HEK293 (cell line): ENCODE measurements at regions not wholly inside any gene's neighbourhood (a gene's known extent, or its start where the extent isn't known, plus 50 kb on each side); places are given as distances from the start of the nearest gene placed in this dataset.

Source experiments
- CTCF ChIA-PET: fragments of 350-600 bp; formaldehyde crosslinking; extraction: SDS; loops from one replicate; lab custom pipeline; 2021; ENCODE audit warnings: antibody characterized with exemption; lab: Yijun Ruan, JAX
- POLR2A ChIA-PET: fragments of 300-600 bp; formaldehyde crosslinking; extraction: SDS; loops from one replicate; lab custom pipeline; 2020; ENCODE audit warnings: antibody characterized with exemption, inconsistent platforms; lab: Yijun Ruan, JAX
- H3K27ac ChIP-seq: fragments of 200-500 bp; sonication (Bioruptor generic); 2 replicates; pipeline ENCODE4 v1.5.1; 2014; ENCODE audit warnings: low read depth, low read length, control low read depth, inconsistent platforms; ENCODE audit errors: extremely low read depth
- H3K36me3 ChIP-seq, 2 experiments: fragments of 200-500 bp in 1 of 2; sonication (Bioruptor generic) in 1 of 2; 1 replicate in 1 of 2; 2 replicates in 1 of 2; pipeline ENCODE4 v1.5.1; 2014 to 2017; ENCODE audit warnings: inconsistent platforms in 2 of 2, low read length in 2 of 2; ENCODE audit not compliant: control insufficient read depth in 2 of 2, insufficient read depth in 1 of 2
- H3K4me1 ChIP-seq: fragments of 200-500 bp; sonication (Bioruptor generic); 2 replicates; pipeline ENCODE4 v1.5.1; 2014; ENCODE audit warnings: mild to moderate bottlenecking, low read length, inconsistent platforms; ENCODE audit not compliant: control insufficient read depth, insufficient read depth
- H3K4me3 ChIP-seq: 2 replicates; pipeline ENCODE4 v1.5.1; 2011; ENCODE audit warnings: low read depth, mild to moderate bottlenecking, control low read depth, low read length, moderate library complexity
- H3K9me3 ChIP-seq: fragments of 200-500 bp; sonication (Bioruptor generic); 2 replicates; pipeline ENCODE4 v1.5.1; 2014; ENCODE audit warnings: low read depth, low read length, inconsistent platforms; ENCODE audit not compliant: control insufficient read depth, insufficient read depth
- GLI4 ChIP-seq: fragments of 450-650 bp; formaldehyde crosslinking; IDR thresholded peaks from 2 replicates; pipeline ENCODE4 v1.5.1; 2016; ENCODE audit warnings: missing biosample characterization, missing genetic modification characterization
- KLF10 ChIP-seq: fragments of 450-650 bp; IDR thresholded peaks from 2 replicates; pipeline ENCODE4 v1.5.1; 2018; ENCODE audit warnings: missing biosample characterization, mild to moderate bottlenecking, missing genetic modification characterization
- PRDM6 ChIP-seq: fragments of 450-650 bp; formaldehyde crosslinking; IDR thresholded peaks from 2 replicates; pipeline ENCODE4 v1.5.1; 2017; ENCODE audit warnings: missing biosample characterization, missing genetic modification characterization
- SP7 ChIP-seq: fragments of 450-650 bp; formaldehyde crosslinking; IDR thresholded peaks from 2 replicates; pipeline ENCODE4 v1.5.1; 2016; ENCODE audit warnings: missing biosample characterization, missing genetic modification characterization
- YY2 ChIP-seq: fragments of 450-650 bp; formaldehyde crosslinking; IDR thresholded peaks from 2 replicates; pipeline ENCODE4 v1.5.1; 2016; ENCODE audit warnings: missing biosample characterization, missing genetic modification characterization
- ZBTB17 ChIP-seq: fragments of 450-650 bp; formaldehyde crosslinking; IDR thresholded peaks from 2 replicates; pipeline ENCODE4 v1.5.1; 2016; ENCODE audit warnings: missing biosample characterization, missing genetic modification characterization
- ZBTB48 ChIP-seq: fragments of 450-650 bp; formaldehyde crosslinking; IDR thresholded peaks from 2 replicates; pipeline ENCODE4 v1.5.1; 2016; ENCODE audit warnings: missing biosample characterization, missing genetic modification characterization
- ZFHX2 ChIP-seq: fragments of 450-650 bp; formaldehyde crosslinking; conservative IDR thresholded peaks from 2 replicates; pipeline ENCODE4 v1.5.1; 2016; ENCODE audit warnings: missing biosample characterization, missing genetic modification characterization
- ZFP3 ChIP-seq: fragments of 450-650 bp; formaldehyde crosslinking; IDR thresholded peaks from 2 replicates; pipeline ENCODE4 v1.5.1; 2016; ENCODE audit warnings: low read depth, missing biosample characterization, missing genetic modification characterization
- ZNF132 ChIP-seq: fragments of 450-650 bp; formaldehyde crosslinking; IDR thresholded peaks from 2 replicates; pipeline ENCODE4 v1.5.1; 2017; ENCODE audit warnings: missing biosample characterization, missing genetic modification characterization, borderline replicate concordance
- ZNF274 ChIP-seq, 2 experiments: fragments of 200-500 bp in 1 of 2; fragments of 450-650 bp in 1 of 2; sonication (Bioruptor generic) in 1 of 2; formaldehyde crosslinking in 1 of 2; IDR thresholded peaks; 2 replicates each; pipeline versions ENCODE4 v1.5.1 to v1.6.1; 2014 to 2016; ENCODE audit warnings: borderline replicate concordance in 1 of 2, inconsistent platforms in 1 of 2, low read length in 1 of 2, missing biosample characterization in 1 of 2, missing genetic modification characterization in 1 of 2
- ZNF488 ChIP-seq: fragments of 450-650 bp; formaldehyde crosslinking; IDR thresholded peaks from 2 replicates; pipeline ENCODE4 v1.5.1; 2016; ENCODE audit warnings: missing biosample characterization, missing genetic modification characterization
- ZNF518A ChIP-seq: fragments of 450-650 bp; formaldehyde crosslinking; conservative IDR thresholded peaks from 2 replicates; pipeline ENCODE4 v1.5.1; 2016; ENCODE audit warnings: low read depth, missing biosample characterization, missing genetic modification characterization
- ZNF521 ChIP-seq: fragments of 450-650 bp; formaldehyde crosslinking; IDR thresholded peaks from 2 replicates; pipeline ENCODE4 v1.5.1; 2017; ENCODE audit warnings: missing biosample characterization, mild to moderate bottlenecking, missing genetic modification characterization
- ZNF660 ChIP-seq: fragments of 450-650 bp; IDR thresholded peaks from 2 replicates; pipeline ENCODE4 v1.5.1; 2018; ENCODE audit warnings: missing biosample characterization, mild to moderate bottlenecking, missing genetic modification characterization
- ZNF747 ChIP-seq: fragments of 450-650 bp; formaldehyde crosslinking; IDR thresholded peaks from 2 replicates; pipeline ENCODE4 v1.5.1; 2016; ENCODE audit warnings: missing biosample characterization, missing genetic modification characterization
- ZSCAN30 ChIP-seq: fragments of 450-650 bp; IDR thresholded peaks from 2 replicates; pipeline ENCODE4 v1.5.1; 2018; ENCODE audit warnings: missing biosample characterization, mild to moderate bottlenecking, missing genetic modification characterization, moderate library complexity
- TF ChIP-seq, protein P1 (sequence below): fragments of 450-650 bp; formaldehyde crosslinking; IDR thresholded peaks from 2 replicates; pipeline ENCODE4 v1.5.1; 2016; ENCODE audit warnings: missing biosample characterization, missing genetic modification characterization

GRCh38 chr16:73523209-73523608, 475.3 kb upstream of the ZFHX3 start:
- H3K27ac ChIP-seq, result no peak overlapping the region
- ChIA-PET POLR2A (no interaction called here), CTCF (no interaction called here)
- H3K4me1 ChIP-seq, result no peaks in the 10 kb centered on the region
- H3K9me3 ChIP-seq, result no peaks in the 10 kb centered on the region
- H3K4me3 ChIP-seq, result no peak overlapping the region
- H3K36me3 ChIP-seq, result no peaks in the 10 kb centered on the region
- TF ChIP-seq PRDM6 (no peak), KLF10 (no peak), GLI4 (tag by site-specific recombination) (no peak), ZNF274 (IDR thresholded peaks at IDR 0.05; ENCODE audit: low read length) (no peak), ZNF274 (tag by site-specific recombination; IDR thresholded peaks at IDR 0.05; ENCODE audit: borderline replicate concordance) (no peak), ZFHX2 (tag by site-specific recombination) (no peak), ZNF521 (tag by site-specific recombination) (no peak), ZNF660 (tag by site-specific recombination) (no peak), ZBTB17 (tag by site-specific recombination) (no peak), YY2 (no peak), ZFP3 (tag by site-specific recombination) (no peak), SP7 (tag by site-specific recombination) (no peak), ZBTB48 (tag by site-specific recombination) (no peak), ZNF518A (tag by site-specific recombination) (no peak), ZNF747 (tag by site-specific recombination) (no peak), ZSCAN30 (tag by site-specific recombination) (no peak), ZNF488 (tag by site-specific recombination) (no peak), ZNF132 (tag by site-specific recombination) (no peak)
- TF ChIP-seq, protein P1, sequence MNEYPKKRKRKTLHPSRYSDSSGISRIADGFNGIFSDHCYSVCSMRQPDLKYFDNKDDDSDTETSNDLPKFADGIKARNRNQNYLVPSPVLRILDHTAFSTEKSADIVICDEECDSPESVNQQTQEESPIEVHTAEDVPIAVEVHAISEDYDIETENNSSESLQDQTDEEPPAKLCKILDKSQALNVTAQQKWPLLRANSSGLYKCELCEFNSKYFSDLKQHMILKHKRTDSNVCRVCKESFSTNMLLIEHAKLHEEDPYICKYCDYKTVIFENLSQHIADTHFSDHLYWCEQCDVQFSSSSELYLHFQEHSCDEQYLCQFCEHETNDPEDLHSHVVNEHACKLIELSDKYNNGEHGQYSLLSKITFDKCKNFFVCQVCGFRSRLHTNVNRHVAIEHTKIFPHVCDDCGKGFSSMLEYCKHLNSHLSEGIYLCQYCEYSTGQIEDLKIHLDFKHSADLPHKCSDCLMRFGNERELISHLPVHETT (tag by site-specific recombination), result no peak
